Natural killer cell treated with Interleukin-12 subunit alpha and Interleukin-12 subunit beta and Interleukin-15 and Interleukin-18, amount 100 ng/mL, for 72 hours (primary cell): ENCODE measurements at regions not wholly inside any gene's neighbourhood (a gene's known extent, or its start where the extent isn't known, plus 50 kb on each side); places are given as distances from the start of the nearest gene placed in this dataset.
A peak's percentile ranks its signal among the peaks of the same experiment; 100 is the strongest.
"Not testable (repeated sequence)": the region's sequence is repeated elsewhere in the genome, so short reads cannot be mapped to it uniquely, and the experiment has no call there.

Experiments
- ATAC-seq, 2 donors: fragments of 150-1000 bp; cut with Tn5 transposase in 1 of 2; sonication (Bioruptor Pico), chemical (Tn5 transposase) in 1 of 2; 2 replicates each; pipeline ENCODE4 v1.10.0; 2021
- DNase-seq: peaks from one replicate; pipeline ENCODE4 v3.0.0; 2022; ENCODE audit warnings: low spot score
- H3K27ac Mint-ChIP-seq, 2 donors: 1 replicate in 1 of 2; 2 replicates in 1 of 2; pipeline ENCODE4 v1.8.0; 2022; ENCODE audit warnings: mixed read lengths in 2 of 2, mild to moderate bottlenecking in 1 of 2, moderate library complexity in 1 of 2
- H3K27me3 Mint-ChIP-seq, 2 donors: 1 replicate in 1 of 2; 2 replicates in 1 of 2; pipeline ENCODE4 v1.8.0; 2022; ENCODE audit warnings: mixed read lengths in 2 of 2
- H3K36me3 Mint-ChIP-seq: one replicate; pipeline ENCODE4 v1.8.0; 2022; ENCODE audit warnings: mixed read lengths
- H3K4me1 Mint-ChIP-seq, 2 donors: 1 replicate in 1 of 2; 2 replicates in 1 of 2; pipeline ENCODE4 v1.8.0; 2022; ENCODE audit warnings: low read depth in 2 of 2, mixed read lengths in 2 of 2, mild to moderate bottlenecking in 1 of 2
- H3K4me3 Mint-ChIP-seq: one replicate; pipeline ENCODE4 v1.8.0; 2022; ENCODE audit warnings: mixed read lengths
- H3K9me3 Mint-ChIP-seq: 2 replicates; pipeline ENCODE4 v1.8.0; 2022; ENCODE audit warnings: mixed read lengths

- H3K36me3 Mint-ChIP-seq = no peaks in the 10 kb centered on the region
- H3K4me1 Mint-ChIP-seq = no peaks in the 10 kb centered on the region
- ATAC-seq (no peak), DNase-seq (no peak)
- peaks cover 4 to 8% of the 10 kb centered on the region in 2 donors for H3K27me3 Mint-ChIP-seq
- H3K4me3 Mint-ChIP-seq = no peak overlapping the region
- H3K27ac Mint-ChIP-seq = no peak overlapping the region
- no peaks in the 10 kb centered on the region for H3K9me3 Mint-ChIP-seq
Measured at GRCh38 chr15:98288091-98288590, 327.6 kb downstream of the ARRDC4 start.

GRCh38 chr15:98289747-98290146 is 329.2 kb downstream of the ARRDC4 start:
- DNase-seq = no peak
- Mint-ChIP-seq H3K4me1 (no peaks in the 10 kb centered on the region), H3K4me3 (no peak overlapping the region), H3K27me3 (peaks cover 8 to 10% of the 10 kb centered on the region in 2 donors), H3K9me3 (no peaks in the 10 kb centered on the region), H3K36me3 (no peaks in the 10 kb centered on the region), H3K27ac (no peak overlapping the region)
- no peak for ATAC-seq

GRCh38 chr15:98292442-98293240 is 332.1 kb downstream of the ARRDC4 start:
- DNase-seq (no peak), ATAC-seq (peak; percentile 55 to 58)
- H3K4me3 Mint-ChIP-seq = no peak overlapping the region
- no peak overlapping the region for H3K27ac Mint-ChIP-seq
- H3K9me3 Mint-ChIP-seq = no peaks in the 10 kb centered on the region
- no peaks in the 10 kb centered on the region for H3K4me1 Mint-ChIP-seq
- H3K27me3 Mint-ChIP-seq = peaks cover 0 to 13% of the 10 kb centered on the region in 2 donors
- no peaks in the 10 kb centered on the region for H3K36me3 Mint-ChIP-seq

GRCh38 chr15:98294126-98294525 is 333.6 kb downstream of the ARRDC4 start:
- ATAC-seq (no peak), DNase-seq (no peak)
- peaks cover 0 to 15% of the 10 kb centered on the region in 2 donors for H3K27me3 Mint-ChIP-seq
- H3K36me3 Mint-ChIP-seq = no peaks in the 10 kb centered on the region
- no peak overlapping the region for H3K27ac Mint-ChIP-seq
- H3K4me3 Mint-ChIP-seq = no peak overlapping the region
- H3K4me1 Mint-ChIP-seq = no peaks in the 10 kb centered on the region
- no peaks in the 10 kb centered on the region for H3K9me3 Mint-ChIP-seq

GRCh38 chr15:98295101-98295759 is 334.7 kb downstream of the ARRDC4 start:
- not testable (repeated sequence) for DNase-seq, H3K36me3 Mint-ChIP-seq, H3K4me1 Mint-ChIP-seq, H3K27ac Mint-ChIP-seq, H3K9me3 Mint-ChIP-seq, ATAC-seq, H3K4me3 Mint-ChIP-seq
- H3K27me3 Mint-ChIP-seq = peaks cover 0 to 13% of the 10 kb centered on the region in 2 donors

GRCh38 chr15:98296653-98297052 is 336.1 kb downstream of the ARRDC4 start:
- Mint-ChIP-seq H3K4me3 (no peak overlapping the region), H3K27me3 (peaks cover 7 to 16% of the 10 kb centered on the region in 2 donors), H3K9me3 (no peaks in the 10 kb centered on the region), H3K36me3 (no peaks in the 10 kb centered on the region), H3K4me1 (no peaks in the 10 kb centered on the region), H3K27ac (no peak overlapping the region)
- ATAC-seq (no peak), DNase-seq (no peak)

GRCh38 chr15:98304371-98304770 is 343.9 kb downstream of the ARRDC4 start:
- Mint-ChIP-seq H3K27ac (no peak overlapping the region), H3K36me3 (no peaks in the 10 kb centered on the region), H3K4me1 (no peaks in the 10 kb centered on the region), H3K27me3 (peaks cover 13 to 15% of the 10 kb centered on the region in 2 donors), H3K4me3 (no peak overlapping the region), H3K9me3 (no peaks in the 10 kb centered on the region)
- no peak for ATAC-seq
- no peak for DNase-seq

GRCh38 chr15:98308117-98308516 is 340.2 kb upstream of the IGF1R start:
- ATAC-seq = peak in 1 of 2 donors; percentile 48
- Mint-ChIP-seq H3K27me3 (peaks cover 19 to 22% of the 10 kb centered on the region in 2 donors), H3K27ac (no peak overlapping the region), H3K4me1 (peaks cover 0 to 5% of the 10 kb centered on the region in 2 donors), H3K4me3 (no peak overlapping the region), H3K9me3 (no peaks in the 10 kb centered on the region), H3K36me3 (no peaks in the 10 kb centered on the region)
- DNase-seq = no peak

GRCh38 chr15:98311566-98312188 is 336.7 kb upstream of the IGF1R start:
- Mint-ChIP-seq H3K27me3 (peaks cover 14 to 28% of the 10 kb centered on the region in 2 donors), H3K4me1 (peaks cover 0 to 5% of the 10 kb centered on the region in 2 donors), H3K27ac (no peak overlapping the region), H3K4me3 (no peak overlapping the region), H3K9me3 (no peaks in the 10 kb centered on the region), H3K36me3 (no peaks in the 10 kb centered on the region)
- DNase-seq = peak; percentile 72
- ATAC-seq = no peak

GRCh38 chr15:98312913-98313312 is 335.4 kb upstream of the IGF1R start:
- no peak for ATAC-seq
- H3K27me3 Mint-ChIP-seq = peaks cover 14 to 28% of the 10 kb centered on the region in 2 donors

GRCh38 chr15:98315971-98316370 is 332.4 kb upstream of the IGF1R start:
- DNase-seq (no peak), ATAC-seq (no peak)
- Mint-ChIP-seq H3K36me3 (no peaks in the 10 kb centered on the region), H3K4me1 (peaks cover 0 to 5% of the 10 kb centered on the region in 2 donors), H3K27ac (no peak overlapping the region), H3K27me3 (peaks cover 4 to 12% of the 10 kb centered on the region in 2 donors), H3K4me3 (no peak overlapping the region), H3K9me3 (no peaks in the 10 kb centered on the region)

More at GRCh38 chr15:98312913-98313312, 335.4 kb upstream of the IGF1R start:
- DNase-seq = no peak
- Mint-ChIP-seq H3K4me3 (no peak overlapping the region), H3K9me3 (no peaks in the 10 kb centered on the region), H3K27ac (no peak overlapping the region), H3K4me1 (peaks cover 0 to 5% of the 10 kb centered on the region in 2 donors), H3K36me3 (no peaks in the 10 kb centered on the region)

GRCh38 chr15:98321896-98322295 is 326.4 kb upstream of the IGF1R start:
- H3K36me3 Mint-ChIP-seq = no peaks in the 10 kb centered on the region
- H3K27me3 Mint-ChIP-seq = no peaks in the 10 kb centered on the region
- no peak overlapping the region for H3K4me3 Mint-ChIP-seq
- no peak overlapping the region for H3K27ac Mint-ChIP-seq
- no peaks in the 10 kb centered on the region for H3K4me1 Mint-ChIP-seq
- DNase-seq (no peak), ATAC-seq (no peak)
- no peaks in the 10 kb centered on the region for H3K9me3 Mint-ChIP-seq

- no peak for ATAC-seq
- no peaks in the 10 kb centered on the region for H3K4me1 Mint-ChIP-seq
- no peak overlapping the region for H3K27ac Mint-ChIP-seq
- H3K9me3 Mint-ChIP-seq = no peaks in the 10 kb centered on the region
- no peaks in the 10 kb centered on the region for H3K36me3 Mint-ChIP-seq
- H3K27me3 Mint-ChIP-seq = no peaks in the 10 kb centered on the region
- no peak overlapping the region for H3K4me3 Mint-ChIP-seq
- no peak for DNase-seq
Measured at GRCh38 chr15:98322581-98322980, 325.8 kb upstream of the IGF1R start.
